ENCODE measurements at regions not wholly inside any gene's neighbourhood (a gene's known extent, or its start where the extent isn't known, plus 50 kb on each side); places are given as distances from the start of the nearest gene placed in this dataset.
"Not testable (repeated sequence)": the region's sequence is repeated elsewhere in the genome, so short reads cannot be mapped to it uniquely, and the experiment has no call there.

DNA sequence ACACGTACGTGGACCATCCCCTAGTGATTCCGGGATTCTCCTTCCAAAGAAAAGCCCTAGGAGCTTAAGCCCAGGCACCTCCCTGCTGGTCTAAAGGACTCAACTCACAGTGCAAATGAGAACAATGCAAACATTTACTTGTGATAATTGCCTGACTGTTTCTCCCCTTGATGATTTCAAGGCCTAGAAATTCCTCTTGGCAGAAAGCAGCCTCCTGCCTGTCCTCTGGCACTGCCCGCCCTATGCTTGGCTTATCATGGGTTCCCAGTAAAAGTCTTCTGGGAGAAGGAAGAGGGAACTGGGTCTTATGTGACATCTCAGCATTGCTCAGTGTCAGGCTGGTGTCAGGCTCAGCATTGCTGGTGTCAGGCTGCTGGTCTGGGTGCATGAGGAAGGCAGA, 351.8 kb downstream of the SHANK2 start:
- DNase-seq (ENCODE audit: low read depth in 2 of 2) = no peak
- no peak overlapping the region for H3K4me3 ChIP-seq (replicated peaks in 1 of 2; ENCODE audit: low read depth in 2 of 2, low read length in 2 of 2)
- TF ChIP-seq, protein P1, sequence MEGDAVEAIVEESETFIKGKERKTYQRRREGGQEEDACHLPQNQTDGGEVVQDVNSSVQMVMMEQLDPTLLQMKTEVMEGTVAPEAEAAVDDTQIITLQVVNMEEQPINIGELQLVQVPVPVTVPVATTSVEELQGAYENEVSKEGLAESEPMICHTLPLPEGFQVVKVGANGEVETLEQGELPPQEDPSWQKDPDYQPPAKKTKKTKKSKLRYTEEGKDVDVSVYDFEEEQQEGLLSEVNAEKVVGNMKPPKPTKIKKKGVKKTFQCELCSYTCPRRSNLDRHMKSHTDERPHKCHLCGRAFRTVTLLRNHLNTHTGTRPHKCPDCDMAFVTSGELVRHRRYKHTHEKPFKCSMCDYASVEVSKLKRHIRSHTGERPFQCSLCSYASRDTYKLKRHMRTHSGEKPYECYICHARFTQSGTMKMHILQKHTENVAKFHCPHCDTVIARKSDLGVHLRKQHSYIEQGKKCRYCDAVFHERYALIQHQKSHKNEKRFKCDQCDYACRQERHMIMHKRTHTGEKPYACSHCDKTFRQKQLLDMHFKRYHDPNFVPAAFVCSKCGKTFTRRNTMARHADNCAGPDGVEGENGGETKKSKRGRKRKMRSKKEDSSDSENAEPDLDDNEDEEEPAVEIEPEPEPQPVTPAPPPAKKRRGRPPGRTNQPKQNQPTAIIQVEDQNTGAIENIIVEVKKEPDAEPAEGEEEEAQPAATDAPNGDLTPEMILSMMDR (IDR thresholded peaks at IDR 0.05; ENCODE audit: low read depth, low read length) = no peak

DNA sequence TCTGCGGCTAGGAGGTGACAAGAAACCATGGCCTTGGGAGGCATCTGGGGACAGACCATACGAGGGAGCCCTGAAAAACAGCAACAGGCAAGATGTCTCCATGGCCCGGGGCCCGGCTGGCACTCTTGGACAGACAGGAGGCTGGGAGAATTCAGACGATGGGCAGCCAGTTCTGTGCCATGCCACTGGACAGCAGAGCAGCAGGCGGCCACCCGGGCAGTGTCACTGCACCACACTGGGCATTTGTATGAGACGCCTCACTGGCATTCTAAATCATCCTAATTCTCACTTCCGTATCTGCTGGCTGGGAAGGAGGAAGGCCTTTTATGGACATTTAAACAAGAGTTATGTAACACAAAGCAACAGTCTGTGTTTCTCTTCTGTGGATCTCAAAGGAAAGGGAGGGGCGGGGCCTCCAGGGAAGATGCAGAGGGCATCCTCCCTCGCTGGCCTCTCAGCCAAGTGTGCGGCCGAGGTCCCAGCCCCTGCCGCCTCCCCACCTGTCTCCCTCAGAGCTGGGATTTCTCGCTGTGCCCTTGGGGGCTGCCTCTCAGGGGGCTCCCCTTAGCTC, 350.3 kb downstream of the SHANK2 start:
- DNase-seq (ENCODE audit: low read depth in 2 of 2) = peak in 1 of 2 donors; percentile 7
- no peak overlapping the region for H3K4me3 ChIP-seq (replicated peaks in 1 of 2; ENCODE audit: low read depth in 2 of 2, low read length in 2 of 2)
- TF ChIP-seq, protein P1 (IDR thresholded peaks at IDR 0.05; ENCODE audit: low read depth, low read length) = no peak

DNA sequence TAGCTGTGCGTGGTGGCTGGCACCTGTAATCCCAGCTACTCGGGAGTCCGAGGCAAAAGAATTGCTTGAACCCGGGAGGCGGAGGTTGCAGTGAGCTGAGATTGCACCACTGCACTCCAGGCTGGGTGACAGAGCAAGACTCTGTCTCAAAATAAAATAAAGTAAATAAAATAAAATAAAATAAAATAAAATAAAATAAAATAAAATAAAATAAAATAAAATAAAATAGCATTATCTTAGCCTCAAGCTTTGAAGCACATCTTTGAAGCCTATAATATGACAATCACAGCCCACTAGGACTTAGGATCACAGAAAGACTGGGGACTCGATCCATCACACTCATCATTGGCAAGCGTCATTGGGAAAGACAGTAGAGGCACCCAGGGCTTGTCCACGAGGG, 349.1 kb downstream of the SHANK2 start:
- not testable (repeated sequence) for H3K4me3 ChIP-seq (replicated peaks in 1 of 2; ENCODE audit: low read depth in 2 of 2, low read length in 2 of 2); DNase-seq (ENCODE audit: low read depth in 2 of 2)

DNA sequence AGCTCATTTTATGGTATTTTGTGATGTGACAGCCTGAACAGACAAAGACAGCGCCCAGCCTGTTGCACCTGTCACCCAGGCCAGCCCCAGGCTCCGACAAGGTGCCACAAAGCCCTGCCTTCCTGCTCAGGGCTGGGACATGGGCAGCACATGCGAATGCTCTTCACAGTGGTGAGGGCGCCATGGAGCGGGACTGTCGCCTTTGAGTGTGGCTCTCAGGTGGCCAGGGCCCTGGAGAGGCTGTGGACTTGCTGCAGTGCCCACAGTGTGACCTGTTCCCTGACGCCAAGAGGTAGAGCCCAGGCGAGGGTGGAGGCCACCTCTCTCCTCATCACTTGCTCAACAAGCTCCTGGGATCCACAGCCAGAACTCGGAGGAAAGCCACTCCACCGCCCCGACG, 346.3 kb downstream of the SHANK2 start:
- TF ChIP-seq, protein P1 (IDR thresholded peaks at IDR 0.05; ENCODE audit: low read depth, low read length) = no peak
- DNase-seq (ENCODE audit: low read depth in 2 of 2) = no peak
- H3K4me3 ChIP-seq (replicated peaks in 1 of 2; ENCODE audit: low read depth in 2 of 2, low read length in 2 of 2) = no peak overlapping the region

DNA sequence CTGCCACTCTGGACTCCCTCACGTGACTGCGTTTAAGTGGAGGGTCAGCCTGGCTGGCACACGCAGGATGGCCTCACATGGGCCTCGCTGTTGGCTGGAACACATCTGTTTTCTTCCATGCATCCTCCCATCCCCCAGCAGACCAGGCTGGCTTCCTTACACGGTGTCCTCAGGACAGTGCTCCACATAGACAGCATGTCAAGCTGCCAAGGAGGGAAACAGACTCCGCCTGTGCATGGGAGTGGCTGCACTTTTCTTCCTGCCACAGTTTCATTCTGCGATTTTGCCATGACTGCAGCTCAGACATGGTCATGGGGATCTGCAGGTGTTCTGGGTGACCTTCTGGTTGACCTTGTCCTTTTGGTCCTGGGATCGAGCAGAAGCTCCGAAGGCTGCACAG, 344.2 kb downstream of the SHANK2 start:
- H3K4me3 ChIP-seq (replicated peaks in 1 of 2; ENCODE audit: low read depth in 2 of 2, low read length in 2 of 2) = no peak overlapping the region
- TF ChIP-seq, protein P1 (IDR thresholded peaks at IDR 0.05; ENCODE audit: low read depth, low read length) = no peak
- no peak for DNase-seq (ENCODE audit: low read depth in 2 of 2)

DNA sequence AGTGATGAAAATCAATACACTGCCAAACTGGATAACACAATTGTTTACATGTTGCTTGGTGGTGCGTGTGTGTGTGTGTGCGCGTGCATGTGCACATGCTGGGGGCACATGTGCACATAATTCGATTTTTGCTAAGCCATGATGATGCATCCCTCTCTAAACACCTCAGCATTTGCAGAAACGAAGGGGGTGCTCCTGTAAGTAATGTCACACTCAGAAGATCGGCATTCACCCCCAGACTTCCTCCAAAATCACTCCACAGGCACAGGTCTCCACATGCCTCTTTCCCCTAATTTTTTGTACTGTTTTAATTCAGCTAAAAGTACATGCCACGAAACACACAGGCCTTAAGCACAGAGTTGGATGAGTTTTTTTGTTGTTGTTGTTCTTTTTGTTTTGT, 341.5 kb downstream of the SHANK2 start:
- TF ChIP-seq, protein P1 (IDR thresholded peaks at IDR 0.05; ENCODE audit: low read depth, low read length) = no peak
- DNase-seq (ENCODE audit: low read depth in 2 of 2) = no peak
- H3K4me3 ChIP-seq (replicated peaks in 1 of 2; ENCODE audit: low read depth in 2 of 2, low read length in 2 of 2) = no peak overlapping the region

DNA sequence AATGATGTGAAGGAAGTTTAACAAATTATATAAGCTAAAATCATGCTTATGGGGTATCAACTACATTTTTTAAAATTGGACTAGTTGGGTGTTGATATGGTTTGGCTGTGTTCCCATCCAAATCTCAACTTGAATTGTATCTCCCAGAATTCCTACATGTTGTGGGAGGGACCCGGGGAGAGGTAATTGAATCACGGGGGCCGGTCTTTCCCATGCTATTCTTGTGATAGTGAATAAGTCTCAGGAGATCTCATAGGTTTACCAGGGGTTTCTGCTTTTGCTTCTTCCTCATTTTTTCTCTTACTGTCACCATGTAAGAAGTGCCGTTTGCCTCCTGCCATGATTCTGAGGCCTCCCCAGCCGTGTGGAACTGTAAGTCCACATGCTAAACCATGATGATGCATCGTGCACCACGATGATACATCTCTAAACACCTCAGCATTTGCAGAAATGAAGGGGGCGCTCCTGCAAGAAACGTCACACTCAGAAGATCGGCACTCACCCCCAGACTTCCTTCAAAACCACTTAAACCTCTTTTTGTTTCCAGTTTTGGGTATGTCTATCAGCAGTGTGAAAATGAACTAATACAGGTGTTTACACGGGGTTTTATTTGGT, 340.0 kb downstream of the SHANK2 start:
- H3K4me3 ChIP-seq (replicated peaks in 1 of 2; ENCODE audit: low read depth in 2 of 2, low read length in 2 of 2) = no peak overlapping the region
- TF ChIP-seq, protein P1 (IDR thresholded peaks at IDR 0.05; ENCODE audit: low read depth, low read length) = no peak
- peak in 1 of 2 donors; percentile 4 for DNase-seq (ENCODE audit: low read depth in 2 of 2)

Data from cardiac fibroblast (primary cell).